Right cardiac atrium (tissue), 5 donors: ENCODE measurements at regions not wholly inside any gene's neighbourhood (a gene's known extent, or its start where the extent isn't known, plus 50 kb on each side); places are given as distances from the start of the nearest gene placed in this dataset.
A peak's percentile ranks its signal among the peaks of the same experiment; 100 is the strongest.

Experiments used
- ATAC-seq, 2 donors: fragments of 200-7000 bp; cut with Tn5 transposase; one replicate each; pipeline versions ENCODE4 v1.8.0 to v1.9.1; 2020; ENCODE audit warnings: moderate library complexity in 2 of 2, mild to moderate bottlenecking in 1 of 2
- DNase-seq, 3 donors: peaks; one replicate each; pipeline ENCODE4 v3.0.0-alpha.2; 2020
- H3K27ac ChIP-seq: one replicate; pipeline ENCODE4 v1.5.1; 2013; ENCODE audit warnings: mild to moderate bottlenecking, low read length, control low read depth, moderate library complexity
- H3K27me3 ChIP-seq: one replicate; pipeline ENCODE4 v1.6.1; 2013; ENCODE audit not compliant: control insufficient read depth, insufficient read depth
- H3K4me1 ChIP-seq: one replicate; pipeline ENCODE4 v1.6.1; 2013; ENCODE audit warnings: low read length; ENCODE audit not compliant: control insufficient read depth, insufficient read depth
- H3K4me3 ChIP-seq: one replicate; pipeline ENCODE4 v1.5.1; 2013; ENCODE audit warnings: low read length, control low read depth
- H3K9me3 ChIP-seq: one replicate; pipeline ENCODE4 v1.6.1; 2013; ENCODE audit warnings: low read length; ENCODE audit not compliant: control insufficient read depth
- WGBS: extraction: QIAGEN DNeasy Blood & Tissue Kit; methylation state at CpG from one replicate; pipeline ENCODE4 v1.1.7; 2013; 5-methylcytosine and 5-hydroxymethylcytosine counted together
- intact Hi-C, 4 donors: fragments of 100-400 bp; cut with DNase I; formaldehyde crosslinking; loops; one replicate each; pipeline versions ENCODE4 v1.11.0 to v1.14.0; 2022 to 2023
- donor health status: healthy with polysubstance abuse.
- donor health status: DM: no; HTN: yes; CAD: no.
- donor health status: DM: no; HTN: no; CAD: no.
- donor health status: DM: no; HTN: yes; CAD: no; lungs with severe emphysema.
- donor health status: DM: yes; HTN: yes; CAD: no.

DNA sequence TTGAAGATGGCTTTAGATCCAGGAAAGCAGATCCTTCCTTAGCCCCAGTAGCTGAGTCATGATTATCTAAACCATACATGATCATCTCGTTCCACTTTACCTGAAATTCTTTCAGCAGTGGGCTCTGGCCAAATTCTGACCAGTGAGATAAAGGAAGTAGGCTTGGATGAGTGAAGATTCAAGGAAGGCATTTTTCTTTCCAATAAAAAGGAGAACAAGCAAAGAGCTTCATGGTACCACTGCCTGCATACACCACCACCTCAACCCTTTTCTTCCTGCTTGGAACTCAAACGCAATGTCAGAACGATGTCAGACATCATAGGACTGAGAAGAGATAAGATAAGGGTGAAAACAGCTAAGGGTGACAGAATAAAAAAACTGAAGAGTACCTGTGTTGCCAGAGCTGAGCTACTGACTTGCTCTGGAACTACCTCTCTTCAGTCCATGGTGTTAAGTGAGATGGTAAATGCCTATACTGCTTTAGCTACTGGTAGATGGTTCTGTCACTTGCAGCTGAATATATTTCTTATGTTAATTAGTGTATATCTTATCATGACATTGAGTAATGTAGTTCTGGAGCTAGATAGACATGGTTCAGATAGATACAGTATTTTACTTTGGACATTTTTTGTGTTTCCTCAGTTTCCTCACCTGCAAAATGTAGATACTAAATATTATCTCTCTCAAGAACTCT lies 58.7 kb upstream of the ACVR1 start:
- Histone ChIP-seq H3K27me3 (no peaks in the 10 kb centered on the region), H3K9me3 (no peaks in the 10 kb centered on the region), H3K27ac (no peak overlapping the region), H3K4me3 (no peak overlapping the region), H3K4me1 (peaks cover 1% of the 10 kb centered on the region)
- 38% methylated on average over 3 of the region's 3 CpGs for whole genome bisulfite sequencing
- intact Hi-C loops = no loop called here
- DNase-seq (no peak), ATAC-seq (peak in 1 of 2 donors; percentile 48)

DNA sequence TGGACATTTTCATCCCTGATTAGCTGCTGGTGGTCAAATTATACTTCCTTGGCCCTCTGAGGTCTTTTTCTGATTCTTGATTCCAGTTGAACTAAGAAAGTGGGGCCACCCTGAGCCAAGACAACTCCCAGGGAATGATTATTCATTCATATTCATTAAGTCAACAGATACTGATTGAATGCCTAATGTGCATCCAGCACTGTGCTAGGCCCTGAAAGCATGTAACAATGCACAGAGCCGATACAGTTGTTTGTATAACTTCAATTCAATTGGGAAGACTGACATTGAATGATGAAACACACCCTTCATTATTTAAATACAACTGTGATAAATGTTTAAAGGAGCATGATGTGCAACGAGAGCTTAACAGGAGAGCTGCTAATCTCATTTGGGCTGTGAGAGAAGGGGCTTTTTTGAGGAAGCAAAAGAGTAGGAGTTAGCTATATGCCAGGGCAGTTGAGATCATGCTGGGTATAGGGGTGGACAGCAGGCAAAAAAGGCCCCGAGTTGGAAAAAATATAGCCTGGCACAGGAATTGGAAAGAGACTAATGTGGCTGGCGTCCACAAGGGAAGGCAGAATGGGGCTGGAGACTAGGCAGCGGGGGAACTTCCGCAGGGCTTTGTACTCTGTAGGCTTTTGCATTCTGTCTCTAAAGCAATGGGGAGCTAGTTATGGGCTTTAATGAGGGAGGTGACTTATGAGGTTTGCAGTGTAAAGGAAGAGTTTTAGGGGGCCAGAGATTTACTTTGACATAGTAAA lies 57.2 kb upstream of the ACVR1 start:
- ATAC-seq (no peak), DNase-seq (no peak)
- Histone ChIP-seq H3K27me3 (no peaks in the 10 kb centered on the region), H3K9me3 (no peaks in the 10 kb centered on the region), H3K4me3 (no peak overlapping the region), H3K4me1 (peaks cover 1% of the 10 kb centered on the region), H3K27ac (no peak overlapping the region)
- 69% methylated on average over 6 of the region's 6 CpGs for WGBS
- intact Hi-C loops = no loop called here

DNA sequence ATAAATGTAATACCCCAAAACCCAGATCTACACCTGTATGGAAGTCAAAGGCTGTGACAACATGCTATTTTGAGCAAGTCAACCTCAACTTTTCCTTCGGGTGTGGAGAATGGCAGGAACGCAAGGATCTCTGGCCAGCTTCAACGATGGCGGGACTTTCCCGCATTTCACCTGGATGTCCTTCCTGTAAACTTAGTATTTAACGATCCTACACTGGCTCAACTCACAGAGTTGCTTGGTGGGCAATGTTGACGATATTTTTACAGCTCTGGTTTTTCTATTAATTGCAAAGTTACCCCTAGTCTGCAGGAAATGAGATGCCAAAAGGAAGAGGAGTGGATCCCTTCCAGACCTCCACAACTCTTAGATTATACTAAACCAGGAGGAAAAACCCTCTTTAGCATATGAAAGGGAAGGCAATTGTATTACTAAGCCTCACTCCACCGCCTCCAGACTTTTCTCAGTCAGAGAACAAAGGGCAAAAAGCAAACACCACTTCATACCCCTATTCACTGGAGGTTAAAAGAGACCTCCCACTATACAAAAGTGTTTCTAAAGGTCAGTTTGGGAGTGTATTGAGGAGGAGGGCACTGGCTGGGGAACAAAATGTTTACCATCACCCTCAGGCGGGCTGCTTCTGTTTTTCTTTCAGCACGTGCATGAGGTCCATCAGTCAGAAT lies 56.5 kb upstream of the ACVR1 start:
- WGBS = 51% methylated on average over 10 of the region's 10 CpGs
- H3K27me3 ChIP-seq = no peaks in the 10 kb centered on the region
- H3K4me3 ChIP-seq = no peak overlapping the region
- intact Hi-C loops = no loop called here
- ATAC-seq (no peak), DNase-seq (no peak)
- no peaks in the 10 kb centered on the region for H3K9me3 ChIP-seq
- H3K4me1 ChIP-seq = peaks cover 1% of the 10 kb centered on the region
- H3K27ac ChIP-seq = no peak overlapping the region

DNA sequence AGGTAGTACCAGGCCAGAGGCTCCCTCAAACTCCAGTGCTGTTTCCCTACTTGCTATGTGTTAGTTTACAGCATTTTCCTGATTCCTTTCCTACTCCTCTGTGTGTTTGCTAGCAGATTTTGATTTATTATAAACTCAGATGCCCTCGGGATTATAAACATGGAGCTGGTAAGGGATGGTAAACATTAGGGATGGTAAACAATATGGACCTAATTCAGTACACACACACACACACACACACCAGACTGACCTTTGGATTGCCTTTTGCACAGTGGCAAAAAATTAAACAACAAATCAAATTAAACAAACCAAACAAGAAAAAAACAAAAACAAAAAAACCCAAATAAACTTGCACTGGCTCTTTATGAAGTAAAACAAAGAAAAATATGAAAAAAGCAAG lies 55.4 kb upstream of the ACVR1 start:
- Histone ChIP-seq H3K4me1 (peaks cover 1% of the 10 kb centered on the region), H3K4me3 (no peak overlapping the region), H3K27me3 (no peaks in the 10 kb centered on the region), H3K27ac (no peak overlapping the region), H3K9me3 (no peaks in the 10 kb centered on the region)
- ATAC-seq = no peak
- intact Hi-C loops = no loop called here
- 80% methylated on average over 1 of the region's 1 CpG for WGBS
- no peak for DNase-seq

DNA sequence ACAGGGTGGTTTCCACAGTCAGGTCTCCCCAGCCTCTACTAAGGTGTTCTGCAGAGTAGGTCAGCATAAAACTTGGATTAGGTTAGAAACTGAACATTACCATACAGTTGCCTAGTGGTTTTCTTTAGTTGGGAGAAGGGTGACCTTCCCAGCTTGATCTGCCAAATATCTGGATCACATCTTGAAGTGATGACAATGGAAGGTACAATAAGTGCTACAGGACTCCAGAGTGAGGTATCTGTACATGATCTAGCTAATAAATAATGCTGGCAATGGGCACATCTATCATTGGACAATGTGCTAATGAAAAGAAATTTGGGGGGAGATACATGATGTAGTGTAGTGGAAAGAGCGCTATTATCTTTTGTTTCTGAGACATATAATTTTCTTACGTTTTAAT lies 54.6 kb upstream of the ACVR1 start:
- WGBS = 67% methylated on average over 2 of the region's 2 CpGs

DNA sequence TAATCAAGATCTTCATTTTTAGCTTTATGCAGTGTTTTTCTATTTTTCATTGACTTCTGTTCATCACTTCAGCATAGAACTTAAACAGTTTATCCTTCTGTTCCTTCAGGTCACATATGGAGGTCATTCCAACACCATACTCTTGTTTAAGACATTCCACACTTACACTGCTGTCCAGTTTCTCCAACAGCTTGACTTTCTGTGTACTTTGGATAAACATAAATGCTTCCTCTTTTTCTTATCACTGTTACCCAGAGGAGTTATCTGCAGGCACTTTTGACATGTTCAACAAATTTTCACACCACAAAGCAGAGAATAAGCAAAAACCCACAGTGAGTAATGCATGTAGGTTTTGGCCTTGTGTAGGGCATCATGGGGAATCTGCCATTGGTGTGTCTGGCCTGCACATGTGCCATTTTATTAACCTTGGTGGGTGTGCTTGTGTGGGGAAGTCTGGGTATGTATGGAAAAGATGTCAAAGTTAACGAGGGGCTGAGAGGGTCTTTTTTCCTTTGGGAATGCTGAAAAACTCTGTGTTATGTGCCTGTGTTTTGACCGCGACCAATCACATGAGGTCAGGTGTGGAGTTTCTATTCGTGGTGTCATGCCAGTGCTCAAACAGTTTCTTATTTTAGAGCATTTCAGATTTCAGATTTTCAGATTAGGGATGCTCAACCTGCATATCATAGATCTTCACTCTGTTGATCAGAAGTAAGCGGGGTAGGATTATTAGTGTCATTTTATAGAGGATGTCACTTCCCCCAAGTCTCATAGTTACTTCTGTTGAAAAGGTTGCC lies 53.9 kb upstream of the ACVR1 start:
- peaks cover 1% of the 10 kb centered on the region for H3K4me1 ChIP-seq
- no peak overlapping the region for H3K4me3 ChIP-seq
- WGBS = 82% methylated on average over 5 of the region's 5 CpGs
- no peaks in the 10 kb centered on the region for H3K9me3 ChIP-seq
- no peak overlapping the region for H3K27ac ChIP-seq
- no peaks in the 10 kb centered on the region for H3K27me3 ChIP-seq
- no peak for ATAC-seq
- intact Hi-C loops = no loop called here
- no peak for DNase-seq

More for the DNA sequence above, 54.6 kb upstream of the ACVR1 start:
- intact Hi-C loops = no loop called here
- Histone ChIP-seq H3K27ac (no peak overlapping the region), H3K4me3 (no peak overlapping the region), H3K27me3 (no peaks in the 10 kb centered on the region), H3K9me3 (no peaks in the 10 kb centered on the region), H3K4me1 (peaks cover 1% of the 10 kb centered on the region)
- ATAC-seq (no peak), DNase-seq (no peak)

DNA sequence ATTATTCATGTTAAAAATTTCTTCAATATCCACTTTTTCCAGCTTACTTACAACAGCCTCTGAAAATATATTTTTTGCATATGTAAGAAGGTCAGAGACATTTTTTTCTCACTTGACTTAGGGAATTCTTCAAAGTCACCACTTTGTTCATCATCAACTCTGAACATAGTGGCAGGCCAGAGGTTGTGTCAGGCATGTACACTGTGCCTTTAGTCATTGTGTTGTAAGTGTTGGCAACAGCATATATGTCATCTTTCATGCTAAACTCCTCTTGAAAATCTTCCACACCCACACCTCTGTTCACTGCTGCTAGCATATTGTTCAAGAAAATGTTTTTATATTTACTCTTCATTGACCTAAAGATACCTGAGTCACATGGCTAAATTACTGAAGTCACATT lies 52.2 kb upstream of the ACVR1 start:
- ATAC-seq = no peak
- Histone ChIP-seq H3K4me3 (no peak overlapping the region), H3K4me1 (peaks cover 1% of the 10 kb centered on the region), H3K27ac (no peak overlapping the region), H3K9me3 (no peaks in the 10 kb centered on the region), H3K27me3 (no peaks in the 10 kb centered on the region)
- no peak for DNase-seq
- intact Hi-C loops = no loop called here

DNA sequence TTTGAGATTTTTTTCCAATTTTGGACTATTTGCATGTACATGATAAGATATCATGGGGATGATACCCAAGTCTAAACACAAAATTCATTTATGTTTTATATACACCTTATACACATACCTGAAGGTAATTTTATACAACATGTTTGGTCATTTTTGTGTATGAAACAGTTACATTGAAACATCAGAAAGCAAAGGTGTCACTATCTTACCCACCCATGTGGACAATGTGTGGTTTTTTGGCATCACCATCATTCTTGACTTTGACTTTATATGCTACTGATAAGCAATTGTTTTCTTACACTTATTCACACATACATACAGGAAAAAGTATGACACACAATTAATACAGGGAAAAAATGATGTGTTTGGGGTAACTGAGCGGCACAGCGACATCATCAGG lies 51.0 kb upstream of the ACVR1 start:
- Histone ChIP-seq H3K27me3 (no peaks in the 10 kb centered on the region), H3K4me1 (peaks cover 1% of the 10 kb centered on the region), H3K27ac (no peak overlapping the region), H3K4me3 (no peak overlapping the region), H3K9me3 (no peaks in the 10 kb centered on the region)
- ATAC-seq (no peak), DNase-seq (no peak)
- intact Hi-C loops = no loop called here
- WGBS = 97% methylated on average over 2 of the region's 2 CpGs
